ENCODE measurements at regions not wholly inside any gene's neighbourhood (a gene's known extent, or its start where the extent isn't known, plus 50 kb on each side); places are given as distances from the start of the nearest gene placed in this dataset.

DNA sequence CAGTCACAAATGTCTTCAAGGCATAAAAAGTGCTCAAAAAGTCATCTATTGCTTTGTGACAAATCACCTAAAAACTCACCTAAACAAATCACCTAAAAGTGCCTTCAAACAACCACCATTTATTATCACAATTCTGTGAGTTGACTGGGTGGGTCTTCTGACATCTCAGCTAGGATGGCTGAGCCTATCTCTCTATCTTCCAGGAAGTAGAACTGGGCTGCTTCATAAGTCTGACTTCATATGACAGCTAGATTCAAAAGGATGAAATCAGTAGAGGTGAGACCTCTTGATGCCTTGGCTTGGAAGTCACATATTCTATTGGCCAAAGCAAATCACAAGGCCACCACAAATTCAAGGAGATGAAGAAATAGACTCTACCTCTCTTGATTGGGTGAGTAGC, 199.2 kb upstream of the SLC39A10 start:
- Histone ChIP-seq H3K36me3 (ENCODE audit: control insufficient read depth in 2 of 4, insufficient read depth in 4 of 4, low read length in 3 of 4) (no peaks in the 10 kb centered on the region), H3K79me1 (ENCODE audit: low read depth, low read length) (no peaks in the 10 kb centered on the region), H3K9me3 (ENCODE audit: insufficient read depth in 2 of 2, low read depth in 1 of 2, low read length in 1 of 2) (no peaks in the 10 kb centered on the region), H4K8ac (ENCODE audit: extremely low read depth, insufficient read depth, low read length) (no peak overlapping the region), H4K5ac (ENCODE audit: insufficient read length, low read depth, low read length) (no peak overlapping the region), H2BK120ac (replicated peaks; ENCODE audit: low read depth, low read length) (no peak overlapping the region), H3K9ac (replicated peaks in 1 of 4; ENCODE audit: extremely low read depth in 1 of 4, low read depth in 3 of 4, low read length in 3 of 4) (no peak overlapping the region), H3K14ac (ENCODE audit: insufficient read length) (no peak overlapping the region), H2AK5ac (ENCODE audit: low read depth, low read length) (no peak overlapping the region), H3K4me3 (ENCODE audit: extremely low read depth in 1 of 4, insufficient read depth in 2 of 4, low read depth in 3 of 4, low read length in 4 of 4) (no peak overlapping the region), H3K4me1 (replicated peaks in 1 of 4; ENCODE audit: control insufficient read depth in 3 of 4, insufficient read depth in 4 of 4, low read length in 3 of 4) (no peaks in the 10 kb centered on the region), H2BK5ac (ENCODE audit: low read depth, low read length) (no peak overlapping the region), H3K23ac (ENCODE audit: insufficient read length) (no peak overlapping the region), H3K56ac (replicated peaks; ENCODE audit: insufficient read length, low read depth, low read length) (no peak overlapping the region), H3K23me2 (ENCODE audit: low read depth, low read length) (no peaks in the 10 kb centered on the region), H3K27me3 (replicated peaks in 1 of 4; ENCODE audit: control insufficient read depth in 3 of 4, extremely low read depth in 1 of 4, insufficient read depth in 3 of 4, low read length in 3 of 4) (no peaks in the 10 kb centered on the region), H4K20me1 (replicated peaks in 1 of 2; ENCODE audit: control insufficient read depth in 1 of 2, insufficient read depth in 2 of 2, low read length in 2 of 2) (no peaks in the 10 kb centered on the region), H3K4me2 (ENCODE audit: insufficient read depth in 1 of 2, low read depth in 2 of 2, low read length in 2 of 2) (no peak overlapping the region), H3K4ac (replicated peaks; ENCODE audit: insufficient read length, low read depth, low read length) (no peak overlapping the region), H3K79me2 (ENCODE audit: control insufficient read depth in 1 of 2, insufficient read depth in 2 of 2, low read length in 2 of 2) (no peaks in the 10 kb centered on the region), H4K91ac (replicated peaks; ENCODE audit: insufficient read length, low read length) (no peak overlapping the region), H3K27ac (ENCODE audit: low read depth, low read length) (no peak overlapping the region), H2BK20ac (ENCODE audit: low read length) (no peak overlapping the region), H2BK15ac (ENCODE audit: low read length) (no peak overlapping the region), H2AFZ (ENCODE audit: low read length) (no peak overlapping the region), H3K18ac (ENCODE audit: extremely low read depth, low read length) (no peak overlapping the region), H2BK12ac (ENCODE audit: low read depth, low read length) (no peak overlapping the region)
- TF ChIP-seq CREB1 (IDR thresholded peaks at IDR 0.05) (no peak), TEAD4 (IDR thresholded peaks at IDR 0.05; ENCODE audit: low read depth, low read length) (no peak), RXRA (IDR thresholded peaks at IDR 0.05; ENCODE audit: insufficient read depth, low read depth, low read length) (no peak), SRF (IDR thresholded peaks at IDR 0.05; ENCODE audit: low read depth, low read length) (no peak), SIX5 (IDR thresholded peaks at IDR 0.05; ENCODE audit: low read depth, low read length) (no peak), KDM4A (IDR thresholded peaks at IDR 0.05; ENCODE audit: low read depth, low read length, severe bottlenecking) (no peak), SUZ12 (IDR thresholded peaks at IDR 0.05; ENCODE audit: low read length) (no peak)
- ChIA-PET POLR2A (ENCODE audit: partially characterized antibody) (no interaction called here), CTCF (ENCODE audit: partially characterized antibody) (interaction anchor here (0.8 kb wide), 1 partner anchor 101 kb away, joined by 3 read pairs; no protein-coding TSS in a partner anchor)
- FAIRE-seq (no peak), DNase-seq (ENCODE audit: low read depth in 1 of 2, low spot score in 2 of 2) (no peak)
